ENCODE measurements at regions not wholly inside any gene's neighbourhood (a gene's known extent, or its start where the extent isn't known, plus 50 kb on each side); places are given as distances from the start of the nearest gene placed in this dataset.
"Not testable (repeated sequence)": the region's sequence is repeated elsewhere in the genome, so short reads cannot be mapped to it uniquely, and the experiment has no call there.

DNA sequence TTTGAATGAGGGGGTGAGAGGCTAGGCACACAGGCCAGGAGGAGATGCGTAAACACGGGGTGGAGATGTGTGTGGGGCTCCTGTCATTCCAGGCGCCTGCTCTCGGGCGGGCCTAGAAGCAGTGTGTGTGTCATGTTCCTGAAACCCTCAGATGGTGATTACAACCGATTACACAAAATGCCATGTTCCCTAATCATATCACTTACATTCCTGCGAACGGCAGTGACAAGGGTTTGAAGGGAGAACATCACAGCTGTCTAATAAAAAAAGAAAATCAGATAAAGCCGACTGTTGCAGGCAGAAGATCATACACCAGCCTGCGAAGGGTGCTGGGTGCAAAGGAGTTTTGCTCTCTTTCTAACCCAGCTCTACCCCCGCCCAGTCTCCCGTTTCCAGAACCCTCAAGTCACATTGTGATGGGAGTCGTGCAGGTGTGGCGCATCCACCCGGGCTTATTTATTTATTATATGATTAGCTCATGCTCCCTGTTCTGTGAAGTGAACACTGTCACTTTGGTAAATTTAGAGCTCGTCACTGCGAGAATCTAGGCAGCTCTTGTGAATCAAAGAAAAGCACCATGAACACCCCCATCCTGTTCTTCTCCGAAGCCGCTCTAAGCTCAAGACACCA, 140.3 kb downstream of the NR2F2 start:
- DNase-seq: no peak

DNA sequence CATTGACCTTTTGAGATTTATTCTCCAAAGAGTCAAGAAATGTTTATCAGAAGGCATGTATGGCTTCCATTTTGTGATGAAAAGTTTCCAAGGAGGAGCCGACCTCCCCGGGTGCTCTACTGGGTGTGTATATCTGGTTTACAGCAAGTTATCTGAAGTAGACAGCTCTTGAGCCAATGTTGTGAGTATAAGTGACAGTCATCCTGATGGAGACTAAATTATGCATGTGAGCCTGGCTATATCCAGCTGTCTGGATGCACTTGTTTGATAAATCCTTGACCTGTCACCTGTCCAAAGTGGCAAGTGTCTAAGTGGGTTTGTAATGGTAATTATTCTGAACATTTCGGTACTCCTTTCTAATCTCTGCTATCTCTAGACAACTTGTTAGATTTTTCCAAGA, 142.2 kb downstream of the NR2F2 start:
- no peak for DNase-seq

DNA sequence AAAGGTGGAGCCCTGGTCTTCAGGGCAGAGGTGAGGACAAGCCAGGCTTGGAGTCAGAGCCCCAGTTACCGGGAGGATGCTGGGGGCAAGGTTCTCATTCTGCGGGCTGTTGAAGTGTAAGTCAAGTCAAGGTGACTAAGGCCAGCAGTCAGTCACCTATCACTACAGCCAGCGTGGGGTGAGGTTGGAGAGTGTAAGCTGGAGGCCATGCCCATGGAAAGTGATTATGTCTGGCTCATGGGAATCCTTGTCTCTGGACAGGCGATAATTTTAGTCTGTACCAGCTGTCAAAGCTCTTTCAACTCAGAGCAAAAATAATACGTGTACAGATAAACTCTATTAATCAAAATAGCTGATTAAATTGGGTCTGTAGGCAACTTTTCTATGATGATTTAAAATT, 143.1 kb downstream of the NR2F2 start:
- DNase-seq: no peak

DNA sequence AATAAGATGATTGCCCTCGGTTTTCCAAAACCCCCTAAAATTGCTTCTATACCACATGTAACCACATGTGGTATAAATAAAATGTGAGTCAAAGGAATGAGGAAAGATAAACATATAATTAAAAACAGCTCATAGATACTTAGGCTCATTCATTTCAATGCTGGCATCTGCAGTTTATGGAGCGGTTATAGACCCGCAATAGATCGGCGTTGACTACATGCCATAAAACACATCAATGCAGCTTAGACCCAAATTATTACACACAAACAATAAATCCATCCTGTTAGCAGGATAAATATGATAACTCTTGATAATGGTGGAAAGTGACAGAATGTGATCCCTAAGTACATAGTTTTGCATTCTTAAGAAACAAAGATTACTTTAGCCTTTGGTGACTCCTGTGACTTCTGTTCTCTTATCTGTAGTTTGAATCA, 143.7 kb downstream of the NR2F2 start:
- no peak for DNase-seq

DNA sequence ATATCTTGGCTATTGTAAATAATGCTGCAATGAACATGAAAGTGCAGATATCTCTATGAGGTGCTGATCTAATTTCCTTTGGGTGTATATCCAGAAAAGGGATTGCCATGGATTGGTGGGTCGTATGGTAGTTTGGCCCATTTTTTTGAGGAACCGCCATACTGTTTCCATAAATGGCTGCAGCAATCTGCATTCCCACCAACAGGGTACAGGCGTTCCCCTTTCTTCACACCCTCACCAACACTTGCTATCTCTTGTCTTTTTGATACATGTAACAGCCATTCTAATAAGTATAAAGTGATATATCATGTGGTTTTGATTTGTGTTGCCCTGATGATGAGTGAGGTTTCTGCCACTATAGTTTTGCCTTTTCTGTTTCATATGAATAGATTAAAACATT, 146.7 kb downstream of the NR2F2 start:
- no peak for DNase-seq

DNA sequence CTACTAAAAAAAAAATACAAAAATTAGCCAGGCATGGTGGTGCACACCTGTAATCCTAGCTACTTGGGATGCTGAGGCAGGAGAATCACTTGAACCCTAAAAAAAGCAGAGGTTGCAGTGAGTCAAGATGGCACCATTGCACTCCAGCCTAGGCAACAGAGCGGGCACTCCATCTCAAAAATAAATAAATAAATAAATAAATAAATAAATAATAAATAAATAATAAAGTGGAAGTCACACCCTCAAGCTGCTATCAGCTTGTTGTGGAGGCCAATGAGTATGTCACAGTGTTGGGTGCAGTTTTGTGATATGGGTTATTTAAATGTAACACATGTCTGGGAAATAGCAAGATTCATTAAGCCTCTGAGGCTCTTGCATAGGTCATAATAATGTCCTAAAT, 153.9 kb downstream of the NR2F2 start:
- DNase-seq: not testable (repeated sequence)

DNA sequence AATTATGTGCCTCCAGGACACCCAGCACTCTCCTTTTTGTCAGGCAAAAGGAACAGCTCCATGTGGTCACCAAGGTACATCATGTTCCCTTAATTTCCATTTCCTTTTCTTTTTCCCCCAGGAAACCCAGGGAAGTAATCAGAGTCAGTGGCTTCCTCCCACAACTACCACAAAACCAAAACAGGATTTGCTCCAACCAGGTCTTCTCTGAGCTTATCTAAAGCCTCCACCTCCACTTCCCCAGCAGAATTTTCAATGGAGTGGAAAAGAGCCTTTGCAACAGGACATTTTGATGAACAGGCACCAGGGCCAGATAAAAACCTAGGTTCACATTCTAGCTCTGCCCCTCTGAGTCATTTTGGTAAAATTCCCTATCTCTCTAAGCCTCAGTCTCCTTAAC, 154.3 kb downstream of the NR2F2 start:
- DNase-seq: no peak

DNA sequence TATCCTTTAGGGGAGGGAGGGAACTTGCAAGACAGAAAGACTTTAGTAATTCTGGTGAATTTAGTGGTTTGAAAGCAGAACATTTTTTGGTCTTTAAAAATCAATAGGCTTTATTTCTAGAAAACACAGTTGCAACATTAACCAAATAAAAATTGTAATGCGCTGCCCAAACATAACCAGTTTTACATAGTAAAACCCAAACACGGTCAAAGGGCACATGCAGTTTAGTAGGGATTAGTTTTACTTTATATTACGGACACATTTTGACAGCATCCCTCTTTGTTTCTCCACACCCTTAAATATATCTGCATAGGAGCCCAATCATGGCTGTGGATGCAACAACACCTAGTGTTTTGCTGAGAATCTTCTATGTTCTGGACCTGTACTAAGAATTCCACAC, 156.7 kb downstream of the NR2F2 start:
- DNase-seq: no peak

DNA sequence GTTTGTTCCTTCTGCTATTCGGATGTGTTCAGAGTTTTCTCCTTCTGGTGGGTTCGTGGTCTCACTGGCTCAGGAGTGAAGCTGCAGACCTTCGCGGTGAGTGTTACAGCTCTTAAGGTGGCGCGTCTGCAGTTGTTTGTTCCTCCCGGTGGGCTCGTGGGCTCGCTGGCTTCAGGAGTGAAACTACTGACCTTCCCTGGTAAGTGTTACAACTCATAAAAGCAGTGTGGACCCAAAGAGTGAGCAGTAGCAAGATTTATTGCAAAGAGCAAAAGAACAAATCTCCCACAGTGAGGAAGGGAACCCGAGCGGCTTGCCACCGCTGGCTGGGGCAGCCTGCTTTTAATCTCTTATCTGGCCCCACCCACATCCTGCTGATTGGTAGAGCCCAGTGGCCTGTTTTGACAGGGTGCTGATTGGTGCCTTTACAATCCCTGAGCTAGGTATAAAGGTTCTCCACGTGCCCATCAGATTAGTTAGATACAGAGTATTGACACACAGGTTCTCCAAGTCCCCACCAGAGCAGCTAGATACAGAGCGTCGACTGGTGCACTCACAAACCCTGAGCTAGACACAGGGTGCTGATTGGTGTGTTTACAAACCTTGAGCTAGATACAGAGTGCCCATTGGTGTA, 160.7 kb downstream of the NR2F2 start:
- not testable (repeated sequence) for DNase-seq

DNA sequence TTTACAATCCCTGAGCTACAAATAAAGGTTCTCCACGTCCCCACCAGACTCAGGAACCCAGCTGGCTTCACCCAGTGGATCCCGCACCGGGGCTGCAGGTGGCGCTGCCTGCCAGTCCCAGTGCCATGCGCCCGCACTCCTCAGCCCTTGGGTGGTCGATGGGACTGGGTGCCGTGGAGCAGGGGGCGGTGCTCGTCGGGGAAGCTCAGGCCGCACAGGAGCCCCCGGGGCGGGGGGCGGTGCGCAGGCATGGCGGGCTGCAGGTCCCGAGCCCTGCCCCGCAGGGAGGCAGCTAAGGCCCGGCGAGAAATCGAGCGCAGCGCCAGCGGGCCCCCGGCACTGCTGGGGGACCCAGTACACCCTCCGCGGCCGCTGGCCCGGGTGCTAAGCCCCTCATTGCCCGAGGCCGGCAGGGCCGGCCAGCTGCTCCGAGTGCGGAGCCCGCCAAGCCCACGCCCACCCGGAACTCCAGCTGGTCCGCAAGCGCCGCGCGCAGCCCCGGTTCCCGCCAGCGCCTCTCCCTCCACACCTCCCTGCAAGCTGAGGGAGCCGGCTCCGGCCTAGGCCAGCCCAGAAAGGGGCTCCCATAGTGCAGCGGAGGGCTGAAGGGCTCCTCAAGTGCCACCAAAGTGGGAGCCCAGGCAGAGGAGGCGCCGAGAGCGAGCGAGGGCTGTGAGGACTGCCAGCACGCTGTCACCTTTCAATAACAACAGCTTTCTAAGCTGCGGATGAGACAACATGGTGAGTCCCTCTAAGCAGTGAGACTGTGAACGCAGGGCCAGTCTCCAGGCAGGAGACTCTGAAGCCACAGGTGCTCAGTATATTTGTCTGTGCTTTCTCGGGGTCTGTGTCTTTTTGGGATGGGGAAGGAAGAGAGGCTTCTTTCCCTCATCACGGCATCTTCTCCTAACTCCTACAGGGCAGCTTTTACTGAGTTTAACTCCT, 161.5 kb downstream of the NR2F2 start:
- not testable (repeated sequence) for DNase-seq

DNA sequence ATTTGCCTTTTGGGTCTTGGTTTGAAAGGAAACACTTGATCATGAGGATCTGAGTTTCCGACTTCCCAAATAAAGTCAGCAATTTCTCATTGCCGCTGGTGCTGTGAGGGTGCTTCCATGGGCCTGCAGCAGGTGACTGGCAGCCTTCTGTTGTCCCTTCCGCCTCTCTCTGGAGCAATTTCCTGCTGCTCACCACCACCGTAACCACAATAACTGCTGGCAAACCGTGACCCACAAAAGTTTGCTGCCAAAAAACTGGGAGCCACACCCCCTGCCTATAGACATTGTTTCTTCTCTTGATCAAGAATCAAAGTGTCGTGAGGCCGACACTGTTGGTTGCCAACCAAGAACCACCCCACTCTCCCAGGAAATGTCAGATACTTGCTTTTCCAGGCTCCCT, 164.0 kb downstream of the NR2F2 start:
- DNase-seq: no peak

DNA sequence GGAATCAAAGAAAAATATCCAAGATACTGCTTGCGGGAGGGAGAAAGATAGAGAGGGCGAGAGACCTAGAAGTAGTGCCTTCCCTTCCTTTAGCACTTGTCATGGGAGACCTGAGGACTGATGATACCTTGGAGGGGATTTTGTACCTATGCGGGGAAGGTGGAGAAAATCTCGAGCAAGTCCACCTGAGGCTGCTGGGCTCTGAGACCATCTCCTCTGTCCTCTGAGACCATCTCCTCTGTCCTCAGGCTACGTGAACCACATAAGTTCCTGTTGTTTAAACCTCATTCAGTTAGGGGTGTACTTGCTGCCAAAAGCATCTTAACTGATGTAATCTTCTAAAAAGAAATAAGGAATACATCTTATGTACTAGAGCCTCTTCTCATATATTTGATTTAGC, 164.9 kb downstream of the NR2F2 start:
- DNase-seq: no peak

DNA sequence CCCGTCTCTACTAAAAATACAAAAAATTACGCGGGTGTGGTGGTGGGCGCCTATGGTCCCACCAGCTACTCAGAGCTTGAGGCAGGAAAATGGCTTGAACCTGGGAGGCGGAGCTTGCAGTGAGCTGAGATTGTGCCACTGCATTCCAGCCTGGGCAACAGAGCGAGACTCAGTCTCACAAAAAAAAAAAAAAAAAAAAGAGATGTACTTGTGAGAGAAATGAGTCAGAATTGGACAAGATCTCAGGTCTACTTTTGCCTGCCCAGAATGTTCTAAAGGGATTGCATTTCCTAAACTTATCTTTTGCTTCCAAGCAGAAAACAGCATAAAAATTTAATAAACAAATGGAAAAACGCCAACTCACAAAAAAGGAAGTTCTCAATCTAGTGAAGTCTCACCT, 167.5 kb downstream of the NR2F2 start:
- no peak for DNase-seq

DNA sequence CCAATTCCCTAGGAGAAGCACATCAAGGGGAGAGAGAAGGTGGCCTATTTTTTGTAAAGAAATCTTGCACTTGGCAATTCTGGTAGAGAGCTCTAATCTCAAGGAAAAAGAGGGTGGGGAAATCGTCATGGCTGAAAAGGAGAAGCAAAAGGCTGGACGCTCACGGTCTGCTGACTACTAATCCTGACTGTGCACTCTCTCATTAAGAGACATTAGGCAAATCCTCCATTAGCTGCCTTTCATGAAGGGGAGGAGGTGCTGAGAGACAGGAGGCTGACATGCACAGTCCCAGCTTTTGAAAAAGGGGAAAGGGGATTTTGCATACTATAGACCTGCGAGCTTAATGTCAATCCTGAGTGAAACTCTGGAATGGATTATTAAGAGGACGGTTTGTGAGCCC, 170.0 kb downstream of the NR2F2 start:
- no peak for DNase-seq

DNA sequence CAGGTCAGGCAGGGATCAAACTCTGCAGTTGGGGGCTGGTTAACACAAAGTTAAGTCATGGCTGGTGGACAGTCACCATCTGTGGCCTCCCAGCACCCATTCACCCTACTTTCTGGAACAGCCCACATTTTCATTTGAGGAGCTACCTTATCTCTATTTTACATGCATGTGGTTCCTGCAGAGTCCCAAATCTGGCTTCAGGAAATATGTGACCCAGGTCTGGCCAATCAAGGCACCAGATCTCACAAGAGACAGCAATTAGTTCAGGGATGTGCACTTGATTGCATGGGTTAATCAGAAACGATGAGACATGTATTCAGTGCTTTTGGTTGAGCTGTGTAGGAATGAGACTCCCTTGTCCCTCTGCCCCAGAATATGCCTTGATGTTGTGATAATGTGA, 170.9 kb downstream of the NR2F2 start:
- DNase-seq: no peak

DNA sequence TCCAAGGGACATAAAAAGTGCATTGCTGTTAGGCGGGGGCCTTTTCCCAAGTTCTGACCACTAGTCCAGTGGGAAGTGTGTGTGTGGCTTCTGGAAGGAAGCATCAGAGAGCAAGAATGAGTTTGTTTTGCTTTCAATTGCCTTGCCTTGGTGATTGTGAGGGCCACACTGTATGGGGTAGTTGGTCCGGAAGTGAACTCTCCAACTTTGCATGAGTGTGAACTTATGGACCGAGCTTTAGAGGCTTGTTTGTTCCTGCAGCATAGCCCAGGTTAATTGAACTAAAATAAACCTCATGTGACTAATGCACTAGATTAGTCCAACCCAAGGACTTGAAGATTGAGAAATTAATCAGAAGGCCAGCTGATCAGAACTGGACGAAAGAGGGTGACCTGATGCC, 171.7 kb downstream of the NR2F2 start:
- DNase-seq: no peak

DNA sequence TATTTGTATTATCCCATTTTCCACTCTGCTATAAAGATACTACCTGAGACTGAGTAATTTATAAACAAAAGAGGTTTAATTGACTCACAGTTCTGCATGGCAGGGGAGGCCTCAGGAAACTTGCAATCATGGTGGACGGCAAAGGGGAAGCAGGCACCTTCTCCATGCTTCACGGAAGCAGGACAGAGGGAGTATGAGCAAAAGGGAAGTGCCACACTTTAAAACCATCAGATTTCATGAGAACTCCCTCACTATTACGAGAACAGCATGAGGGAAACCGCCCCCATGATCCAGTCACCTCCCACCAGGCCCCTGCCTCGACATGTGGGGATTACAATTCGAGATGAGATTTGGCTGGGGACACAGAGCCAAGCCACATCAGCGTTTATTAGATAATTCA, 172.8 kb downstream of the NR2F2 start:
- no peak for DNase-seq

DNA sequence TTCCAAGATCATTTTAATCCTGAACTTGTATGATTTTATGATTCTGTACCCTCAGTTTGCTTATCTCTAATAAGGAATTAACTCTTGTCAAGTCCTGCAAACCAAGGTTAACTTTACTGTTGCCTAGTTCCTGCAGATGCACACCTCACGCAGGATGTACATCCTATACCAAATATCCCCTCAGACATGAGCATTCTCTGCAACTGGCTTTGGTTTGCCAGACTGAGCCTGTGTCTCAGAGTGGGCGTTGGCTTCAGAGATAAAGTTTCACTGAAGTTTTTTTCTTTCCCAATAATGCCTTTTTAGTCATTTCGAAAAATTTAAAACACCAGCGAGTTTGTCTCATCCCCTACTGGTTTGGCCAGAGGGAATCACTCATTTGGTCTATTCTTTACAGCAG, 173.9 kb downstream of the NR2F2 start:
- DNase-seq: no peak

DNA sequence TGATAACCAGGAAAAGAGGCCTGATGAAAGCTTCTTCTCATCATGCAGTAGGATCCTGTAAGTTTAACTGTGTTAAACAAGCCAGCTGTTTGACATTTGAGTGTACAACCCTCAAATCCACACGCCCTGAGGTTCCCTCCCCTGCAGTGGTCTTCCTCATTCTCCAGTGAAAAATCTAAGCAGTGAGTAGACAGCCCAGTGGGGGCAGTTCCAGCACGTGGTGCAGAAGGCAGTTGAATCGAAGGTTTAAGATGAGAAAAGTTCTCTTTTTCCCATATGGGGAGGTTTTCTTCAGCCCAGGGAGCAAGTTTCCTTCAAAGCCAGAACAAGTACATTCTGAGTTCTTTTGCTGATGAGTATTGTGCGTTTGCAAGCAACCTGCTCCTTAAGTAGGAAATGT, 174.5 kb downstream of the NR2F2 start:
- no peak for DNase-seq

DNA sequence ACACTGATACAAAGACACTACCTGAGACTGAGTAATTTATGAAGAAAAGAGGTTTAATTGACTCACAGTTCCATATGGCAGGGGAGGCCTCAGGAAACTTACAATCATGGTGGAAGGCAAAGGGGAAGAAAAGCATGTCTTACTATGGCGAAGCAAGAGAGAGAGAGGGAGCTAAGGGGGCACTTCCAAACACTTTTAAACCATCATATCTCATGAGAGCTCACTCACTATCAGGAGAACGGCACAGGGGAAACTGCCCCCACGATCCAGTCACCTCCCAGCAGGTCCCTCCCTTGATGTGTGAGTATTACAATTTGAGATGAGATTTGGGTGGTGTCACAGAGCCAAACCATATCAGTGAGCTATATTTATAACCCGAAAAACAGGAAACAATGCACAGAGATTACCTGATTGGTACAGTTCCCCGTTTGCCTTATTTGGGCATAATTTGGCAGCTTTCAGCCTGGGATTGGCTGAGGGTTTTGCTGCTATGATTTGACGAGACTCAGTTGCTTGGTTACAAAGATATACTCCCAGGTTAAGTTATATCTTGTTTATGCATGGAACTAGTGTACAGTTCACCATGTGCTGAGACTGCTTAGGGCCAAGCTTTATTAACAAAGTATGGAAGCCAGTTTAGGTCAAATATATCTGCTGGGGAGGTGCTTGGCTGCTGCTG, 184.2 kb downstream of the NR2F2 start:
- DNase-seq: no peak

DNA sequence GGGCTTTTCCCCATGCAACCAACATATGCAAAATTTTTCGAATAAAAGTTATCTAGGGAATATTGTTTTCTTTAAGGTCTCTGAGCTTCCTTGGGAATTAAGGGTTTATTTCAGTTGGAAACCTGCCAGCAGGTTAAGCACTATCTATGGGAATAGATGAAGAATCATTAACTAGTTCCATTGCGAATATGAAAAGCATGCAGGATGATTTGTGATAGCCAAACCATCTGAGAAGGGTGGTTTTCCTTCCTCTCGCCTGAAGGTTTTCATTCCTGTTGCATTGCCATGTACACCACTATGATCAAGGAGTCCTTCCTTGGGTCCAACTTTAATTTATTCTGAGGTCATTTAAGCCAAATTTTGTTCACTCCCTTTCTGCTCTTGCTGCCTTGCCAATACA, 184.9 kb downstream of the NR2F2 start:
- DNase-seq: no peak

DNA sequence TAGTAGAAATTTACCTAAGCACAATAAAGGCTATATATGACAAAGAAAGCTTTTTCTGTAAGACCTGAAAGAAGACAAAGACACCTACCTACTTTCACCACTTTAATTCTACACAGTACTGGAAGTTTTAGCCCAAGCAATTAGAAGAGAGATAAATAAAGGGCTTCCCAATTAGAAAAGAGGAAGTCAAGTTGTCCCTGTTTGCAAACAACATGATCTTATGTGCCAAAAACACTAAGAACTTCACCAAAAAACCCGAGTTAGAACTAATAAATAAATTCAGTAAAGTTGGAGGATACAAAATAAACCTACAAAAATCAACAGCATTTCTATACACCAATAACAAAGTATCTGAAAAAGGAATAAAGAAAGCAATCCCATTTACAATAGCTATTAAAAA, 190.9 kb downstream of the NR2F2 start:
- no peak for DNase-seq

Data from muscle of arm (tissue), 1 donor.